Gastroesophageal sphincter (tissue), 4 donors: ENCODE measurements at regions not wholly inside any gene's neighbourhood (a gene's known extent, or its start where the extent isn't known, plus 50 kb on each side); places are given as distances from the start of the nearest gene placed in this dataset.

Source experiments
- ATAC-seq: fragments of 150-250 bp; one replicate; pipeline ENCODE4 v1.9.1; 2016; ENCODE audit warnings: mild to moderate bottlenecking, moderate library complexity
- H3K27ac ChIP-seq, 4 donors: fragments of 200-600 bp; sonication (generic) in 3 of 4; 1 replicate in 3 of 4; 2 replicates in 1 of 4; pipeline ENCODE4 v1.5.1; 2016 to 2019
- H3K27me3 ChIP-seq: fragments of 200-600 bp; sonication (generic); one replicate; pipeline ENCODE4 v1.5.1; 2019
- H3K36me3 ChIP-seq, 2 donors: fragments of 200-600 bp; sonication (generic); one replicate each; pipeline ENCODE4 v1.5.1; 2019; ENCODE audit warnings: control low read depth in 1 of 2
- H3K4me1 ChIP-seq, 3 donors: fragments of 200-600 bp; sonication (generic); 1 replicate in 2 of 3; 2 replicates in 1 of 3; pipeline ENCODE4 v1.5.1; 2016 to 2019; ENCODE audit warnings: control low read depth in 2 of 3
- H3K4me3 ChIP-seq, 2 donors: fragments of 200-600 bp; sonication (generic); one replicate each; pipeline ENCODE4 v1.5.1; 2019; ENCODE audit warnings: mild to moderate bottlenecking in 1 of 2, moderate library complexity in 1 of 2
- H3K9me3 ChIP-seq, 3 donors: fragments of 200-600 bp; sonication (generic); one replicate each; pipeline ENCODE4 v1.5.1; 2017 to 2019; ENCODE audit warnings: control low read depth in 2 of 3
- CTCF ChIP-seq, 4 experiments: fragments of 200-600 bp in 2 of 4; fragments of 450-650 bp in 2 of 4; sonication (generic) in 1 of 4; IDR thresholded peaks; one replicate each; pipeline ENCODE4 v1.5.1; 2017 to 2019; ENCODE audit warnings: antibody characterized with exemption in 4 of 4, mild to moderate bottlenecking in 2 of 4, moderate library complexity in 2 of 4
- EP300 ChIP-seq: sonication (generic); formaldehyde crosslinking; IDR thresholded peaks from one replicate; pipeline ENCODE4 v1.6.1; 2017; ENCODE audit warnings: antibody characterized with exemption, mild to moderate bottlenecking
- POLR2A ChIP-seq, 2 donors: fragments of 450-650 bp; IDR thresholded peaks; one replicate each; pipeline ENCODE4 v1.6.1; 2017; ENCODE audit warnings: antibody characterized with exemption in 2 of 2, mild to moderate bottlenecking in 2 of 2, moderate library complexity in 1 of 2
- POLR2AphosphoS5 ChIP-seq: sonication (generic); formaldehyde crosslinking; IDR thresholded peaks from one replicate; pipeline ENCODE4 v1.6.1; 2017; ENCODE audit warnings: antibody characterized with exemption
- WGBS, 2 donors: methylation state at CpG; one replicate each; pipeline ENCODE4 v1.1.5; 2018; ENCODE audit warnings: low coverage in 1 of 2; 5-methylcytosine and 5-hydroxymethylcytosine counted together

GRCh38 chr7:119825091-119825655 is 447.8 kb upstream of the KCND2 start:
- no peaks in the 10 kb centered on the region for H3K27me3 ChIP-seq
- WGBS, 2 donors, result 44 to 46% methylated on average over 3 of the region's 3 CpGs
- H3K4me3 ChIP-seq, result no peak overlapping the region
- H3K4me1 ChIP-seq, result no peaks in the 10 kb centered on the region
- H3K9me3 ChIP-seq, result peaks cover 0 to 9% (median 0%) of the 10 kb centered on the region in 3 donors
- TF ChIP-seq POLR2AphosphoS5, result no peak
- TF ChIP-seq POLR2A (IDR thresholded peaks at IDR 0.05), result no peak
- no peak for ATAC-seq
- no peak overlapping the region for H3K27ac ChIP-seq
- H3K36me3 ChIP-seq, result no peaks in the 10 kb centered on the region

DNA sequence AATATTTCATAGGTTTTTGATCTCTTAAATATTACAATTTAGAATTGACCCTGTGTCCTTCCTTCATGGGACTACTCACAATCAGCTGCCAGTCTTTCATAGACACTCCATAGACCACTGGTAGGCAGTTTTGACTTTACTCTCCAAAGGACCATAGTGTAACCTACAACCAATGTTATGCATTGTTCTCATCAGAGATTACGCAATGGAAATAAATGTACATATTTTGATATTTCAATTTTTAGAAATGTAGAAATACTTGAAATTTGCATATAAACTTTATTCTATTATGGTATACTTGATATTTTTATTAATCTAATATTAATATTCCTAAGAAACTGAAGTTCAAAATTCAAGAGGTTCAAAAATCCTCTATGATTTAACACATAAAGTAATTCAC is 446.4 kb upstream of the KCND2 start:
- ATAC-seq, result no peak
- Histone ChIP-seq H3K9me3 (peaks cover 0 to 4% (median 0%) of the 10 kb centered on the region in 3 donors), H3K27ac (no peak overlapping the region), H3K4me1 (no peaks in the 10 kb centered on the region), H3K27me3 (no peaks in the 10 kb centered on the region), H3K36me3 (no peaks in the 10 kb centered on the region), H3K4me3 (no peak overlapping the region)
- WGBS, 2 donors, result 93 to 100% methylated on average over 1 of the region's 1 CpG
- TF ChIP-seq CTCF (IDR thresholded peaks at IDR 0.05) (no peak), POLR2AphosphoS5 (no peak), POLR2A (IDR thresholded peaks at IDR 0.05) (no peak), EP300 (no peak)

DNA sequence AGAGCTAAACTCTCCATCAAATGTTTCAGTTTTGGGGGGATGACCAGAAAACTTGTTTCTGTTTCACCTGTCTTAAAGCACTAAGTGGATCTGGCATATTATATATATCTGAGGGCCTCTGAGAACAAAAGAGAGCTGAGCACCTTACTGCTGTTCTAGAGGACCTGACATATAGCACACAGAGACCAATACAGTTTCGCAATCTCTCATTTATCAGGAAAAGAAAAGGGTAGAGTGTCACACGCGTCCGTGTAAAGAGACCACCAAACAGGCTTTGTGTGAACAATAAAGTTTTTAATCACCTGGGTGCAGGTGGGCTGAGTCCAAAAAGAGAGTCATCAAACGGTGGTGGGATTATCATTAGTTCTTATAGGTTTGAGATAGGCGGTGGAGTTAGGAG is 434.5 kb upstream of the KCND2 start:
- no peaks in the 10 kb centered on the region for H3K4me1 ChIP-seq
- ATAC-seq, result no peak
- no peak overlapping the region for H3K27ac ChIP-seq
- H3K27me3 ChIP-seq, result no peaks in the 10 kb centered on the region
- no peaks in the 10 kb centered on the region for H3K36me3 ChIP-seq
- 93 to 97% methylated on average over 6 of the region's 6 CpGs for WGBS, 2 donors
- TF ChIP-seq POLR2AphosphoS5 (no peak), CTCF (IDR thresholded peaks at IDR 0.05) (no peak), POLR2A (IDR thresholded peaks at IDR 0.05) (no peak), EP300 (no peak)
- no peak overlapping the region for H3K4me3 ChIP-seq
- H3K9me3 ChIP-seq, result peaks cover 0 to 13% (median 0%) of the 10 kb centered on the region in 3 donors

- 18 to 31% methylated on average over 1 of the region's 1 CpG for WGBS, 2 donors
- no peak for ATAC-seq
- Histone ChIP-seq H3K27me3 (no peaks in the 10 kb centered on the region), H3K36me3 (no peaks in the 10 kb centered on the region), H3K9me3 (peaks cover 0 to 13% (median 0%) of the 10 kb centered on the region in 3 donors), H3K27ac (no peak overlapping the region), H3K4me1 (no peaks in the 10 kb centered on the region), H3K4me3 (no peak overlapping the region)
- TF ChIP-seq POLR2AphosphoS5 (no peak), POLR2A (IDR thresholded peaks at IDR 0.05) (no peak), EP300 (no peak), CTCF (IDR thresholded peaks at IDR 0.05) (no peak)
These were observed 430.6 kb upstream of the KCND2 start for GRCh38 chr7:119842337-119842736.

DNA sequence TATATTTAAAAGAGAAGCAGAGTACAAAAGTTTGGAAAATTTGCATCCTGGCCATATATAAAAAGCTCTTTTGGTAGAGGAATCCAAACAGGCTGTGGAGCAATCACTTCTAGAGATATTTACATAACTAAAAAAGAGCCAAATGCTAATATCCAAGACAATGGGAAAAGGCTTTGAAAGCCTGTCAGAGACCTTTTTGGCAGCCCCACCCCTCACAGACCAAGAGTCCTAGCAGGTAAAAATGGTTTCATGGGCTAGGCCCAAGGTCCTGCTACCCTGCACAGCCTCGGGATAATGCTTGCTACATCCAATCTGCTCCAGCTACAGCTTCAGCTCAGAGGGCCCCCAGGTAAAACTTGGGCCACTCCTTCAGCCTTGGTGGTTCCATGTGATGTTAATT is 430.2 kb upstream of the KCND2 start:
- Histone ChIP-seq H3K36me3 (no peaks in the 10 kb centered on the region), H3K27ac (no peak overlapping the region), H3K9me3 (peaks cover 0 to 13% (median 0%) of the 10 kb centered on the region in 3 donors), H3K4me3 (no peak overlapping the region), H3K4me1 (no peaks in the 10 kb centered on the region), H3K27me3 (no peaks in the 10 kb centered on the region)
- WGBS, 2 donors, result 60% methylated on average over 1 of the region's 1 CpG; no CpG with 5 or more reads in 1 of the 2 donors
- ATAC-seq, result no peak
- no peak for TF ChIP-seq EP300
- TF ChIP-seq POLR2AphosphoS5, result no peak
- no peak for TF ChIP-seq POLR2A (IDR thresholded peaks at IDR 0.05)
- TF ChIP-seq CTCF (IDR thresholded peaks at IDR 0.05), result no peak
